HepG2 (cell line): ENCODE measurements at regions not wholly inside any gene's neighbourhood (a gene's known extent, or its start where the extent isn't known, plus 50 kb on each side); places are given as distances from the start of the nearest gene placed in this dataset.

ENCODE experiments used
- ATAC-seq: fragments of 200-7000 bp; cut with Tn5 transposase; 3 replicates; pipeline ENCODE4 v1.9.1; 2020; ENCODE audit warnings: mild to moderate bottlenecking, moderate library complexity
- BruUV-seq: library from RNA; stranded (reverse); fragments of 400-500 nt; replicated peaks from 2 replicates; lab custom pipeline; 2021; lab: Mats Ljungman, UMichigan
- CTCF ChIA-PET: fragments of 300-600 bp; formaldehyde crosslinking; extraction: SDS; loops from one replicate; lab custom pipeline; 2021; ENCODE audit warnings: low total read pairs, inconsistent platforms, low intra/inter-chr PET ratio; lab: Yijun Ruan, JAX
- POLR2A ChIA-PET: fragments of 350-600 bp; sonication (Branson Sonifier 250); formaldehyde crosslinking; loops from one replicate; lab custom pipeline; 2020; ENCODE audit warnings: antibody characterized with exemption, inconsistent platforms; lab: Yijun Ruan, JAX
- DNase-seq: peaks from one replicate; pipeline ENCODE4 v3.0.0-alpha.2; 2015; ENCODE audit warnings: low spot score
- FAIRE-seq: peaks from 3 replicates; lab custom pipeline; 2011; peaks lifted over from hg19 to GRCh38; lab: Jason Lieb, UNC
- H2AFZ ChIP-seq: one replicate; pipeline ENCODE4 v1.6.1; 2011; ENCODE audit warnings: low read length, inconsistent platforms
- H3K27ac ChIP-seq: fragments of 300-600 bp; 3 replicates; pipeline ENCODE4 v1.8.0; 2011; ENCODE audit warnings: mixed run types, mild to moderate bottlenecking, mixed read lengths, low read length, inconsistent platforms; ENCODE audit not compliant: insufficient read depth; ENCODE audit errors: extremely low read length
- H3K27me3 ChIP-seq, 2 experiments: fragments of 200-600 bp in 1 of 2; 2 replicates in 1 of 2; 3 replicates in 1 of 2; pipeline versions ENCODE4 v1.6.0 to v1.8.0; 2011; ENCODE audit warnings: low read length in 2 of 2, mild to moderate bottlenecking in 2 of 2, moderate library complexity in 2 of 2, inconsistent platforms in 1 of 2; ENCODE audit not compliant: insufficient read depth in 2 of 2, control insufficient read depth in 1 of 2
- H3K36me3 ChIP-seq, 2 experiments: fragments of 200-600 bp in 1 of 2; replicated peaks in 1 of 2; 2 replicates in 1 of 2; 3 replicates in 1 of 2; pipeline versions ENCODE4 v1.5.1 to v1.8.0; 2011; ENCODE audit warnings: low read length in 2 of 2, inconsistent platforms in 1 of 2; ENCODE audit not compliant: insufficient read depth in 2 of 2, control insufficient read depth in 1 of 2
- H3K4me1 ChIP-seq: 2 replicates; pipeline ENCODE4 v1.5.1; 2012; ENCODE audit warnings: low read length, inconsistent platforms; ENCODE audit not compliant: insufficient read depth
- H3K4me2 ChIP-seq: 2 replicates; pipeline ENCODE4 v1.6.0; 2011; ENCODE audit warnings: low read depth, low read length, inconsistent platforms
- H3K4me3 ChIP-seq, 3 experiments: fragments of 200-600 bp in 1 of 3; sonication (generic), shearing (Covaris generic) in 1 of 3; replicated peaks in 1 of 3; 2 replicates each; pipeline ENCODE4 v1.5.1; 2011 to 2016; ENCODE audit warnings: low read length in 3 of 3, inconsistent platforms in 2 of 3, low read depth in 2 of 3, mild to moderate bottlenecking in 2 of 3, control low read depth in 1 of 3, mixed read lengths in 1 of 3; ENCODE audit not compliant: insufficient read depth in 1 of 3
- H3K79me2 ChIP-seq: one replicate; pipeline ENCODE4 v1.6.1; 2011; ENCODE audit warnings: low read length, inconsistent platforms; ENCODE audit not compliant: insufficient read depth
- H3K9ac ChIP-seq: 2 replicates; pipeline ENCODE4 v1.6.0; 2011; ENCODE audit warnings: mild to moderate bottlenecking, low read depth, low read length, inconsistent platforms; ENCODE audit not compliant: insufficient read depth
- H3K9me3 ChIP-seq: 2 replicates; pipeline ENCODE4 v1.5.1; 2012; ENCODE audit warnings: mild to moderate bottlenecking, low read length
- H4K20me1 ChIP-seq: 2 replicates; pipeline ENCODE4 v1.6.0; 2011; ENCODE audit warnings: inconsistent platforms, mild to moderate bottlenecking, low read length, moderate library complexity; ENCODE audit not compliant: insufficient read depth
- GTF2F1 ChIP-seq: fragments of 150-350 bp; IDR thresholded peaks from 2 replicates; pipeline ENCODE4 v1.6.1; 2014; ENCODE audit warnings: low read length
- HDAC2 ChIP-seq: sonication (generic); formaldehyde crosslinking; IDR thresholded peaks from 2 replicates; pipeline ENCODE4 v1.4.0; 2020; ENCODE audit warnings: missing genetic modification reagents
- NFKBIZ ChIP-seq: IDR thresholded peaks from 2 replicates; pipeline ENCODE4 v1.6.1; 2018; ENCODE audit warnings: missing genetic modification reagents, missing compliant biosample characterization
- REXO4 ChIP-seq: sonication (generic); formaldehyde crosslinking; IDR thresholded peaks from 2 replicates; pipeline ENCODE4 v1.8.0; 2022; ENCODE audit warnings: missing genetic modification reagents, mild to moderate bottlenecking, borderline replicate concordance
- SOX6 ChIP-seq, 2 experiments: fragments of 450-650 bp in 1 of 2; sonication (generic) in 1 of 2; formaldehyde crosslinking in 1 of 2; IDR thresholded peaks; 2 replicates each; pipeline versions ENCODE4 v1.4.0 to v1.6.1; 2017 to 2020; ENCODE audit warnings: antibody characterized with exemption in 1 of 2, mild to moderate bottlenecking in 1 of 2, missing genetic modification reagents in 1 of 2
- TOPORS ChIP-seq: sonication (generic); formaldehyde crosslinking; IDR thresholded peaks from 2 replicates; pipeline ENCODE4 v1.8.0; 2023; ENCODE audit warnings: mild to moderate bottlenecking, missing genetic modification reagents
- ZFY ChIP-seq: sonication (generic); formaldehyde crosslinking; IDR thresholded peaks from 2 replicates; pipeline ENCODE4 v1.4.0; 2020; ENCODE audit warnings: missing genetic modification reagents
- ZNF17 ChIP-seq: sonication (generic); formaldehyde crosslinking; IDR thresholded peaks from 2 replicates; pipeline ENCODE4 v1.5.0; 2020; ENCODE audit warnings: mild to moderate bottlenecking, missing genetic modification reagents
- ZNF337 ChIP-seq: sonication (generic); formaldehyde crosslinking; IDR thresholded peaks from 2 replicates; pipeline ENCODE4 v1.5.1; 2020; ENCODE audit warnings: missing genetic modification reagents, low read depth, mild to moderate bottlenecking, borderline replicate concordance
- ZNF678 ChIP-seq: sonication (generic); formaldehyde crosslinking; IDR thresholded peaks from 2 replicates; pipeline ENCODE4 v1.4.0; 2020; ENCODE audit warnings: mild to moderate bottlenecking, missing genetic modification reagents
- WGBS: methylation state at CpG from one replicate; pipeline ENCODE4 v1.1.6; 2017; ENCODE audit warnings: low lambda C conversion rate; 5-methylcytosine and 5-hydroxymethylcytosine counted together
- in situ Hi-C: cut with HindIII; loops from 2 replicates; pipeline ENCODE4 v1.10.0; 2017; ENCODE audit warnings: low pct_unique_long_range_greater_than_20kb; ENCODE audit not compliant: extremely low pct_ligation_motif_present
- intact Hi-C: fragments of 100-400 bp; cut with micrococcal nuclease; formaldehyde crosslinking; loops from one replicate; pipeline ENCODE4 v1.10.0; 2022; ENCODE audit not compliant: unreplicated experiment
- TF ChIP-seq, protein P1 (sequence below): IDR thresholded peaks from 2 replicates; pipeline ENCODE4 v1.6.1; 2016; ENCODE audit warnings: missing genetic modification reagents, missing compliant biosample characterization
- TF ChIP-seq, protein P2 (sequence below): fragments of 450-650 bp; IDR thresholded peaks from 2 replicates; pipeline ENCODE4 v1.6.1; 2016

DNA sequence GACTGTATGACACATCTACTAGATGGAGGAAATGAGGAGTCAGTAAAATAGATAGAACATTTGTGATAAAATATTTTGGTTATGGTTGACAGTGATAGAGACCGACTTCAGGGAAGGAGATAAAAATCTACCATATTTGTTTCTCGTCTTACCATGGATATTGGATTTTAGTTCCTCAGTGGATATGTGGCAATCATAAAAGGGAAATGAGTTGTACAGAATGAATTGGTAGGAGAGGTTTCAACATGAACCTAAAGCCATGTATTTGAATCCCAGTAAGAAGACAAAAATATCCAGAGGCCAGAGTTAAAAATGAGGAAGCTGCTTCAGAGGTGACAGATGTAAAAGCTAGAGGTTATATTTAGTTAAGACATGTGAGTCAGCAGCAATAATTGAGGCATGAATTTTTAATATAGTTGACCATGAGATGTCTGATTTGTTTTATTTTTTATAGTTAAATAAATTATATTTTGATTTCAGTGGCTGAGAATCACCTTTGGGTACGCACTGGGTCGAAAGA lies 480.4 kb upstream of the TUSC1 start (continued):
- TF ChIP-seq, protein P1, sequence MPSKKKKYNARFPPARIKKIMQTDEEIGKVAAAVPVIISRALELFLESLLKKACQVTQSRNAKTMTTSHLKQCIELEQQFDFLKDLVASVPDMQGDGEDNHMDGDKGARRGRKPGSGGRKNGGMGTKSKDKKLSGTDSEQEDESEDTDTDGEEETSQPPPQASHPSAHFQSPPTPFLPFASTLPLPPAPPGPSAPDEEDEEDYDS (CRISPR knock-in tag): no peak
- no peak for TF ChIP-seq NFKBIZ (CRISPR knock-in tag)
- TF ChIP-seq ZNF337 (CRISPR knock-in tag): no peak
- TF ChIP-seq, protein P2, sequence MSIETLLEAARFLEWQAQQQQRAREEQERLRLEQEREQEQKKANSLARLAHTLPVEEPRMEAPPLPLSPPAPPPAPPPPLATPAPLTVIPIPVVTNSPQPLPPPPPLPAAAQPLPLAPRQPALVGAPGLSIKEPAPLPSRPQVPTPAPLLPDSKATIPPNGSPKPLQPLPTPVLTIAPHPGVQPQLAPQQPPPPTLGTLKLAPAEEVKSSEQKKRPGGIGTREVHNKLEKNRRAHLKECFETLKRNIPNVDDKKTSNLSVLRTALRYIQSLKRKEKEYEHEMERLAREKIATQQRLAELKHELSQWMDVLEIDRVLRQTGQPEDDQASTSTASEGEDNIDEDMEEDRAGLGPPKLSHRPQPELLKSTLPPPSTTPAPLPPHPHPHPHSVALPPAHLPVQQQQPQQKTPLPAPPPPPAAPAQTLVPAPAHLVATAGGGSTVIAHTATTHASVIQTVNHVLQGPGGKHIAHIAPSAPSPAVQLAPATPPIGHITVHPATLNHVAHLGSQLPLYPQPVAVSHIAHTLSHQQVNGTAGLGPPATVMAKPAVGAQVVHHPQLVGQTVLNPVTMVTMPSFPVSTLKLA: no peak
- no peak for TF ChIP-seq REXO4 (CRISPR knock-in tag)
- TF ChIP-seq HDAC2 (CRISPR knock-in tag): no peak
- TF ChIP-seq SOX6 (IDR thresholded peaks at IDR 0.05): no peak
- no peak for TF ChIP-seq SOX6 (CRISPR knock-in tag; IDR thresholded peaks at IDR 0.05)
- TF ChIP-seq ZNF17 (CRISPR knock-in tag): no peak
- no peak for TF ChIP-seq ZFY (CRISPR knock-in tag)

DNA sequence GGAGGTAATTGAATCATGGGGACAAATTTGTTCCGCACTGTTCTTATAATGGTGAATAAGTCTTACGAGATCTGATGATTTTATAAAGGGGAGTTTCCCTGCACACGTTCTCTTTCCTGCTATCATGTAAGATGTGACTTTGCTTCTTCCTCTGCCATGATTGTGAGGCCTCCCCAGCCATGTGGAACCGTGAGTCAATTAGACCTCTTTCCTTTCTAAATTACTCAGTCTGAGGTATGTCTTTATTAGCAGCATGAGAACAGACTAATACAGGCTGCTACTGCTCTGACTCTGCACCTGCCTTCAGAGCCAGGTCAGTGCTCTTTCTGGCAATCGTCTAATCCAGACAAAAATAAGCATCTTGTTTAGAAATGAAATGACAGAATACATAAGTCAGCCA lies 479.2 kb upstream of the TUSC1 start:
- Histone ChIP-seq H2AFZ (no peak overlapping the region), H3K4me3 (no peak overlapping the region), H4K20me1 (no peaks in the 10 kb centered on the region), H3K36me3 (no peaks in the 10 kb centered on the region), H3K79me2 (no peaks in the 10 kb centered on the region), H3K9me3 (peaks cover 5% of the 10 kb centered on the region; the same call in 1 of the 2 replicates), H3K4me1 (no peaks in the 10 kb centered on the region), H3K27me3 (no peaks in the 10 kb centered on the region), H3K9ac (no peak overlapping the region), H3K4me2 (no peak overlapping the region), H3K27ac (no peak overlapping the region)
- TF ChIP-seq GTF2F1 (no peak), ZNF678 (no peak), TOPORS (no peak)
- ATAC-seq (no peak), FAIRE-seq (no peak), DNase-seq (no peak)
- WGBS: 0% methylated on average over 5 of the region's 5 CpGs
- intact Hi-C loops (no loop called here), in situ Hi-C loops (no loop called here)
- CTCF ChIA-PET: no interaction called here
- POLR2A ChIA-PET: no interaction called here
- no TSS peak for BruUV-seq
